GM21515 (cell line): ENCODE measurements at regions not wholly inside any gene's neighbourhood (a gene's known extent, or its start where the extent isn't known, plus 50 kb on each side); places are given as distances from the start of the nearest gene placed in this dataset.

Source experiments
- ATAC-seq: cut with Tn5 transposase; IDR thresholded peaks from one replicate; pipeline ENCODE4 v1.9.1; 2021; ENCODE audit not compliant: unreplicated experiment

- no peak for ATAC-seq
These were observed 688.3 kb upstream of the CHORDC1 start for GRCh38 chr11:90911192-90911591.

GRCh38 chr11:90908074-90908473, 685.2 kb upstream of the CHORDC1 start:
- ATAC-seq: no peak

GRCh38 chr11:90895850-90896249, 673.0 kb upstream of the CHORDC1 start:
- ATAC-seq: no peak

- ATAC-seq: no peak
These were observed 667.5 kb upstream of the CHORDC1 start for GRCh38 chr11:90890347-90890746.

- no peak for ATAC-seq
These were observed 661.3 kb upstream of the CHORDC1 start for GRCh38 chr11:90884181-90884580.

- no peak for ATAC-seq
These were observed 652.1 kb upstream of the CHORDC1 start for GRCh38 chr11:90874986-90875385.

GRCh38 chr11:90874281-90874680, 651.4 kb upstream of the CHORDC1 start:
- no peak for ATAC-seq

GRCh38 chr11:90867416-90867815, 644.6 kb upstream of the CHORDC1 start:
- ATAC-seq: no peak

- ATAC-seq: no peak
These were observed 633.9 kb upstream of the CHORDC1 start for GRCh38 chr11:90856790-90857189.

GRCh38 chr11:90855531-90855930, 632.7 kb upstream of the CHORDC1 start:
- ATAC-seq: no peak

- ATAC-seq: no peak
These were observed 628.3 kb upstream of the CHORDC1 start for GRCh38 chr11:90851196-90851595.

- ATAC-seq: no peak
These were observed 626.5 kb upstream of the CHORDC1 start for GRCh38 chr11:90849312-90849711.

- no peak for ATAC-seq
These were observed 624.5 kb upstream of the CHORDC1 start for GRCh38 chr11:90847268-90847886.

- ATAC-seq: no peak
These were observed 623.8 kb upstream of the CHORDC1 start for GRCh38 chr11:90846628-90847027.

GRCh38 chr11:90845799-90846198, 623.0 kb upstream of the CHORDC1 start:
- no peak for ATAC-seq

GRCh38 chr11:90845126-90845525, 622.3 kb upstream of the CHORDC1 start:
- ATAC-seq: no peak

GRCh38 chr11:90844041-90844440, 621.2 kb upstream of the CHORDC1 start:
- ATAC-seq: no peak

GRCh38 chr11:90842681-90843080, 619.8 kb upstream of the CHORDC1 start:
- ATAC-seq: no peak

GRCh38 chr11:90840071-90840470, 617.2 kb upstream of the CHORDC1 start:
- no peak for ATAC-seq

GRCh38 chr11:90836031-90836430, 613.2 kb upstream of the CHORDC1 start:
- ATAC-seq: no peak

- ATAC-seq: no peak
These were observed 600.6 kb upstream of the CHORDC1 start for GRCh38 chr11:90823446-90823845.

GRCh38 chr11:90822996-90823395, 600.1 kb upstream of the CHORDC1 start:
- ATAC-seq: no peak

- no peak for ATAC-seq
These were observed 595.4 kb upstream of the CHORDC1 start for GRCh38 chr11:90818196-90818745.
